ENCODE measurements at regions not wholly inside any gene's neighbourhood (a gene's known extent, or its start where the extent isn't known, plus 50 kb on each side); places are given as distances from the start of the nearest gene placed in this dataset.
A peak's percentile ranks its signal among the peaks of the same experiment; 100 is the strongest.

DNA sequence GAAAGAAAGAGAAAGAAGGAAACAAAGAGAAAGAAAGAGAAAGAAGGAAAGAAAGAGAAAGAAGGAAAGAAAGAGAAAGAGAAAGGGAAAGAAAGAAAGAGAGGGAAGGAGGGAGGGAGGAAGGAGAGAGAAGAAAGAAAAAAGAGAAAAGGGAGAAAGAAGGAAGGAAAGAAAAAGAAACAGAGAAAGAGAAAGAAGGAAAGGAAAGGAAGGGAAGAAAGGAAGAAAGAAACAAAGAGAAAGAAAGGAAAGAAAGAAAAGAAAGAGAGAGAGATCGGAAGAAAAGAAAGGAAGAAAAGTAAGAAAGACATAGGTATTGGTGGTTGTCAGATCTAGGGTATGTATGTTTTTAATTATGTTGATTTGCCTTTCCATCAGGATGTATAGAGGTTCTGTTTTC is 342.3 kb downstream of the FOXG1 start:
- Histone ChIP-seq H3K4me2 (replicated peaks; ENCODE audit: low read depth, low read length, poor library complexity, severe bottlenecking) (no peak overlapping the region), H3K9ac (ENCODE audit: low read length) (no peak overlapping the region), H3K4me1 (ENCODE audit: control insufficient read depth in 2 of 2, insufficient read depth in 2 of 2, low read length in 2 of 2) (no peaks in the 10 kb centered on the region), H3K27ac (ENCODE audit: low read length in 2 of 2) (no peak overlapping the region), H3K9me3 (ENCODE audit: control extremely low read depth in 1 of 3, control insufficient read depth in 2 of 3, insufficient read depth in 1 of 3, low read length in 2 of 3) (no peaks in the 10 kb centered on the region), H4K20me1 (ENCODE audit: control insufficient read depth, insufficient read depth, low read length, poor library complexity, severe bottlenecking) (no peaks in the 10 kb centered on the region), H3K4me3 (ENCODE audit: control extremely low read depth in 1 of 5, extremely low read depth in 1 of 5, insufficient read depth in 1 of 5, low read depth in 2 of 5, low read length in 4 of 5) (no peak overlapping the region), H3K36me3 (replicated peaks in 1 of 2; ENCODE audit: control extremely low read depth in 1 of 2, control insufficient read depth in 1 of 2, extremely low read depth in 1 of 2, insufficient read depth in 2 of 2, low read length in 1 of 2) (no peaks in the 10 kb centered on the region), H2AFZ (ENCODE audit: insufficient read depth, low read depth, low read length, poor library complexity, severe bottlenecking) (no peak overlapping the region), H3K27me3 (replicated peaks in 1 of 4; ENCODE audit: control extremely low read depth in 1 of 4, control insufficient read depth in 3 of 4, insufficient read depth in 4 of 4, low read length in 3 of 4) (no peaks in the 10 kb centered on the region), H3K79me2 (ENCODE audit: control insufficient read depth, insufficient read depth, low read length) (no peaks in the 10 kb centered on the region)
- Mint-ChIP-seq H3K27ac (no peak overlapping the region), H3K4me1 (no peaks in the 10 kb centered on the region), H3K27me3 (no peaks in the 10 kb centered on the region), H3K4me3 (no peak overlapping the region), H3K9me3 (ENCODE audit: insufficient read depth) (no peaks in the 10 kb centered on the region)
- intact Hi-C loops (cut with micrococcal nuclease): no loop called here
- ATAC-seq (ENCODE audit: low read depth) (no peak), DNase-seq (no peak)
- WGBS (ENCODE audit: insufficient coverage): 100% methylated on average over 1 of the region's 1 CpG
- no peak for TF ChIP-seq EZH2 (IDR thresholded peaks at IDR 0.05; ENCODE audit: borderline replicate concordance, insufficient read depth, low read depth, low read length, poor library complexity, severe bottlenecking)
- TF ChIP-seq, protein P1, sequence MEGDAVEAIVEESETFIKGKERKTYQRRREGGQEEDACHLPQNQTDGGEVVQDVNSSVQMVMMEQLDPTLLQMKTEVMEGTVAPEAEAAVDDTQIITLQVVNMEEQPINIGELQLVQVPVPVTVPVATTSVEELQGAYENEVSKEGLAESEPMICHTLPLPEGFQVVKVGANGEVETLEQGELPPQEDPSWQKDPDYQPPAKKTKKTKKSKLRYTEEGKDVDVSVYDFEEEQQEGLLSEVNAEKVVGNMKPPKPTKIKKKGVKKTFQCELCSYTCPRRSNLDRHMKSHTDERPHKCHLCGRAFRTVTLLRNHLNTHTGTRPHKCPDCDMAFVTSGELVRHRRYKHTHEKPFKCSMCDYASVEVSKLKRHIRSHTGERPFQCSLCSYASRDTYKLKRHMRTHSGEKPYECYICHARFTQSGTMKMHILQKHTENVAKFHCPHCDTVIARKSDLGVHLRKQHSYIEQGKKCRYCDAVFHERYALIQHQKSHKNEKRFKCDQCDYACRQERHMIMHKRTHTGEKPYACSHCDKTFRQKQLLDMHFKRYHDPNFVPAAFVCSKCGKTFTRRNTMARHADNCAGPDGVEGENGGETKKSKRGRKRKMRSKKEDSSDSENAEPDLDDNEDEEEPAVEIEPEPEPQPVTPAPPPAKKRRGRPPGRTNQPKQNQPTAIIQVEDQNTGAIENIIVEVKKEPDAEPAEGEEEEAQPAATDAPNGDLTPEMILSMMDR (IDR thresholded peaks at IDR 0.05): peak; percentile 43
- CTCF ChIA-PET: no interaction called here
- POLR2A ChIA-PET: no interaction called here

DNA sequence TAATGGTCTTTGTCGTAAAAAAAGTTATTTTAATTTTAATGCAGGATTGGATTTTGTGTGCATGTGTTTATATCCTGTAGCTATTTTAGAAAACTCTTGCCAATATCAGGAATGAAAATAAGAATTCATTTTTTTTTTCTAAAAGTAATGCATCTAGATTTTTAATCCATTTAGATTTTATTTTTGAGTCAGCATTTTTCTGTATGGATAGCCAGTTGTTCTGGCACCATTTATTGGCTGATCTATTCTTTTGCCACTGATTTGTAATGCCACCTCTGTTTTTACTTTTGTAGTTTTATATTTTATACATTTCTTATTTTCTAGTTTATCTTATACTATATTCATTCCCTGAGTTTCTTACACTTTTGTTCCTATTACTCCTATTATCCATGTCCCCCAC is 343.0 kb downstream of the FOXG1 start:
- ATAC-seq (ENCODE audit: low read depth) (no peak), DNase-seq (no peak)
- Mint-ChIP-seq H3K4me3 (no peak overlapping the region), H3K27me3 (no peaks in the 10 kb centered on the region), H3K27ac (no peak overlapping the region), H3K9me3 (ENCODE audit: insufficient read depth) (no peaks in the 10 kb centered on the region), H3K4me1 (no peaks in the 10 kb centered on the region)
- Histone ChIP-seq H2AFZ (ENCODE audit: insufficient read depth, low read depth, low read length, poor library complexity, severe bottlenecking) (no peak overlapping the region), H3K4me1 (ENCODE audit: control insufficient read depth in 2 of 2, insufficient read depth in 2 of 2, low read length in 2 of 2) (no peaks in the 10 kb centered on the region), H3K27ac (ENCODE audit: low read length in 2 of 2) (no peak overlapping the region), H3K27me3 (replicated peaks in 1 of 4; ENCODE audit: control extremely low read depth in 1 of 4, control insufficient read depth in 3 of 4, insufficient read depth in 4 of 4, low read length in 3 of 4) (no peaks in the 10 kb centered on the region), H3K4me3 (ENCODE audit: control extremely low read depth in 1 of 5, extremely low read depth in 1 of 5, insufficient read depth in 1 of 5, low read depth in 2 of 5, low read length in 4 of 5) (no peak overlapping the region), H3K9ac (ENCODE audit: low read length) (no peak overlapping the region), H3K9me3 (ENCODE audit: control extremely low read depth in 1 of 3, control insufficient read depth in 2 of 3, insufficient read depth in 1 of 3, low read length in 2 of 3) (no peaks in the 10 kb centered on the region), H4K20me1 (ENCODE audit: control insufficient read depth, insufficient read depth, low read length, poor library complexity, severe bottlenecking) (no peaks in the 10 kb centered on the region), H3K79me2 (ENCODE audit: control insufficient read depth, insufficient read depth, low read length) (no peaks in the 10 kb centered on the region), H3K4me2 (replicated peaks; ENCODE audit: low read depth, low read length, poor library complexity, severe bottlenecking) (no peak overlapping the region), H3K36me3 (replicated peaks in 1 of 2; ENCODE audit: control extremely low read depth in 1 of 2, control insufficient read depth in 1 of 2, extremely low read depth in 1 of 2, insufficient read depth in 2 of 2, low read length in 1 of 2) (no peaks in the 10 kb centered on the region)
- intact Hi-C loops (cut with micrococcal nuclease): no loop called here
- POLR2A ChIA-PET: no interaction called here
- TF ChIP-seq, protein P1 (IDR thresholded peaks at IDR 0.05): no peak
- no peak for TF ChIP-seq EZH2 (IDR thresholded peaks at IDR 0.05; ENCODE audit: borderline replicate concordance, insufficient read depth, low read depth, low read length, poor library complexity, severe bottlenecking)
- CTCF ChIA-PET: no interaction called here
- WGBS (ENCODE audit: insufficient coverage): no CpG with 5 or more reads among the region's 1 CpG

All from B cell (primary cell).